ENCODE measurements at regions not wholly inside any gene's neighbourhood (a gene's known extent, or its start where the extent isn't known, plus 50 kb on each side); places are given as distances from the start of the nearest gene placed in this dataset.

DNA sequence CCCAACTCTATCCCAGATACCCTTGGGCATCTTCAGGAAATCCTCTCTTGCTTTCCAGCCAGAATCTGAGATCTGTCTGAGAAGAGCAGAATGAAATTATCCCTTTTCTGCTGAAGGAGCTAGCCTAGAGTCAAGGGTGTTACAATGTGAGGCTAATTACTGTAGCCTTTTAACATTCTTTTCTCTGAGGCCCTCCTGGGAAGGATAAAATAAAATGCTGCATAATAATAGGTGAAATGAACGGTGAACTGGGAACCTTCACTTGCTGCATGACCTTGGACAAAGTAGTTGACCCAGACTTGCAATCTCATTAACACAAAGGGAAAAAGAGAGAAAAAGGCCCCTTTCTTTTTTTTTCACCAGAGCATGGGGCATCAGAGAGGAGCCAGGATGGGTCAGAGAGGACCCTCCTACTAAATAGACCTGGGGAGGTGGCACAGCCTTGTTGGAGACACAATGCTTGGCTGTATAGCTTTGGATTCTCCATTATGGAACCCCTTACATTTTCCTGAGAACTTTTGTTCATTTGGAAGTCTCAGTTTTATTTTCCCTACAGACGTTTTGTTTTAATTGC lies 137.0 kb upstream of the LIPC start:
- Histone ChIP-seq H3K4me1 (peaks cover 0 to 10% (median 0%) of the 10 kb centered on the region in 4 donors), H3K36me3 (no peaks in the 10 kb centered on the region), H3K27ac (no peak overlapping the region), H3K9me3 (no peaks in the 10 kb centered on the region), H3K27me3 (no peaks in the 10 kb centered on the region), H3K4me3 (no peak overlapping the region)
- intact Hi-C loops (cut with DNase I), result no loop called here
- TF ChIP-seq POLR2A (IDR thresholded peaks at IDR 0.05), result no peak
- 45% methylated on average over 2 of the region's 2 CpGs for WGBS (ENCODE audit: insufficient coverage, low coverage, low lambda C conversion rate, missing lambda C conversion rate)
- ATAC-seq (no peak), DNase-seq (no peak)

GRCh38 chr15:58295637-58296215 lies 136.1 kb upstream of the LIPC start:
- Histone ChIP-seq H3K36me3 (no peaks in the 10 kb centered on the region), H3K4me3 (no peak overlapping the region), H3K27me3 (no peaks in the 10 kb centered on the region), H3K4me1 (peaks cover 0 to 10% (median 0%) of the 10 kb centered on the region in 4 donors), H3K9me3 (no peaks in the 10 kb centered on the region), H3K27ac (no peak overlapping the region)
- intact Hi-C loops (cut with DNase I), result no loop called here
- 64% methylated on average over 7 of the region's 7 CpGs for WGBS (ENCODE audit: insufficient coverage, low coverage, low lambda C conversion rate, missing lambda C conversion rate)
- DNase-seq (no peak), ATAC-seq (no peak)
- no peak for TF ChIP-seq CTCF (IDR thresholded peaks at IDR 0.05)
- TF ChIP-seq POLR2A (IDR thresholded peaks at IDR 0.05), result no peak

DNA sequence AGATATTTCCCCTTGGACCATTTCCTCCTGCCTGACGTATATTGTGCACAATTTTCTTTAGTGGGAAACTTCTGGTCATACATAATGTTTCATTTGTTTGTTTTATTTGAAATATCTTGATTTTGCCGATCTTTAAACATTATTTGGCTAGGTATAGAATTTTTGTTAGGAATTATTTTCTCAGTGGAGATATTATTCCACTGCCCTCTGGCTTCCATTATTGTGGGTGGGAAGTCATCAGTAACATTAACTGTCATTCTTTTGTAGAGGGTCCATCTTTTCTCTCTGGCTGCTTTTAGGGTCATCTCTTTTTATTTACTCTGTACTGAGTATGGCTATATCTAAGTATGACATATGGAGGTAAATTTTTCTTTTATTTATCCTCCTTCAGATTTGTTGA lies 135.5 kb upstream of the LIPC start:
- Histone ChIP-seq H3K4me1 (peaks cover 0 to 10% (median 0%) of the 10 kb centered on the region in 4 donors), H3K36me3 (no peaks in the 10 kb centered on the region), H3K4me3 (no peak overlapping the region), H3K27ac (no peak overlapping the region), H3K27me3 (no peaks in the 10 kb centered on the region), H3K9me3 (no peaks in the 10 kb centered on the region)
- 36% methylated on average over 2 of the region's 2 CpGs for WGBS (ENCODE audit: insufficient coverage, low coverage, low lambda C conversion rate, missing lambda C conversion rate)
- TF ChIP-seq CTCF (IDR thresholded peaks at IDR 0.05), result no peak
- TF ChIP-seq POLR2A (IDR thresholded peaks at IDR 0.05), result no peak
- ATAC-seq, result no peak
- DNase-seq, result no peak
- intact Hi-C loops (cut with DNase I), result no loop called here

- ATAC-seq (peak in 3 of 4 donors; percentile 5 to 56 (median 20)), DNase-seq (no peak)
Measured at GRCh38 chr15:58297639-58298038, 134.2 kb upstream of the LIPC start.

More at GRCh38 chr15:58297639-58298038, 134.2 kb upstream of the LIPC start:
- Histone ChIP-seq H3K27ac (peak overlapping the region in 2 of 3 donors; percentile 42 to 52), H3K9me3 (no peaks in the 10 kb centered on the region), H3K4me3 (no peak overlapping the region), H3K36me3 (no peaks in the 10 kb centered on the region), H3K4me1 (peaks cover 0 to 10% (median 0%) of the 10 kb centered on the region in 4 donors), H3K27me3 (no peaks in the 10 kb centered on the region)
- WGBS (ENCODE audit: insufficient coverage, low coverage, low lambda C conversion rate, missing lambda C conversion rate), result 42% methylated on average over 1 of the region's 1 CpG
- TF ChIP-seq CTCF (IDR thresholded peaks at IDR 0.05), result no peak
- TF ChIP-seq POLR2A (IDR thresholded peaks at IDR 0.05), result no peak
- intact Hi-C loops (cut with DNase I), result no loop called here
